HG02938 (cell line): ENCODE measurements at regions not wholly inside any gene's neighbourhood (a gene's known extent, or its start where the extent isn't known, plus 50 kb on each side); places are given as distances from the start of the nearest gene placed in this dataset.

Experiments
- ATAC-seq: cut with Tn5 transposase; IDR thresholded peaks from one replicate; pipeline ENCODE4 v1.9.1; 2021; ENCODE audit warnings: mild to moderate bottlenecking, moderate library complexity; ENCODE audit not compliant: unreplicated experiment

DNA sequence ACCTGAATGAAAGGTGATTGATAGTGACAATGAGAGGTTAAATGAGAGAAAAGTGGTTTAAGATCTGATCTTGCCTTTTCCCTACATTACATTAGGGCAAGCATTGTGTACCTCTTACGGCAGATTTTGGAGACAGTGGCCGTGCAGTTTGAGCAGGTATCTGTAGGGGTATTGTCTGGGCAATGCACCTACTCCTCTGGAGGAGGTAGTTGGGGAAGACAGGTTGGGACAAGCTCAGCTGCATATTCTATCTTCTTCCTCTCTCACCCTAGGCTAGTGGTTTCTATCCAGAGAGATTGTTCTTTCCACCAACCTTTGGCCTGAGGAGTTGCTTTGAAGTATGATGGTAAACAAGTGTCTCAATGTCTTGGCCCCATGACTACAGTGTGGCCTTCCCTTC is 323.2 kb downstream of the CYP26B1 start:
- no peak for ATAC-seq

DNA sequence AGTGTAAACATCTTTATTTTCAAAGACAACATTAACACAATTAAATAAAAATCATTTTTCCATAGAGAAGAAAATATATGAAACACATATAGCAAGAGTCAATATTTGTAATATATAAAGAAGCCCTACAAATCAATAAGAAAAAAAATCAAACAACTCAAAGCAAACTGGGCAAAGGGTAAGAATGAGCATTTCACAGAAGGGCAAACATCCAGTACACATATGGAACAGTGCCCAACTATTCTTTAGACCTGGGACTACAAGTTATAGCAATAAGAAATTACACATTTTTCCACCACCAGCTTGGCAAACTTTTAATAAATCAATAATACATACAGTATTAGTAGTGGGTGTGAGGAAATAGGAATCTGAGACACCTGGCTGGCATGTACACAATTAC is 324.1 kb downstream of the CYP26B1 start:
- ATAC-seq, result no peak

DNA sequence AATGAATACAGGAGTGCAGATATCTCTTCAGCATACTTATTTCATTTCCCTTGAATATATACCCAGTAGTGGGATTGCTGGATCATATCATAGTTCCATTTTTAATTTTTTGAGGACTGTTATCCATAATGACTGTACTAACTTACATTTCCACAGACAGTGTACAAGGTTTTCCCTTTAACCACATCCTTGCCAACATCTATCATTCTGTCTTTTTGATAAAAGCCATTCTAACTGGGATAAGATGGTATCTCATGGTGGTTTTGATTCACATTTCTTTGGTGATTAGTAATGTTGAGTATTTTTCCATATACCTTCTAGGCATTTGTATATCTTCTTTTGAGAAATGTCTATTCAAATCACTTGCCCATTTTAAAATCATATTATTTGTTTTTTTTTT is 325.2 kb downstream of the CYP26B1 start:
- no peak for ATAC-seq

DNA sequence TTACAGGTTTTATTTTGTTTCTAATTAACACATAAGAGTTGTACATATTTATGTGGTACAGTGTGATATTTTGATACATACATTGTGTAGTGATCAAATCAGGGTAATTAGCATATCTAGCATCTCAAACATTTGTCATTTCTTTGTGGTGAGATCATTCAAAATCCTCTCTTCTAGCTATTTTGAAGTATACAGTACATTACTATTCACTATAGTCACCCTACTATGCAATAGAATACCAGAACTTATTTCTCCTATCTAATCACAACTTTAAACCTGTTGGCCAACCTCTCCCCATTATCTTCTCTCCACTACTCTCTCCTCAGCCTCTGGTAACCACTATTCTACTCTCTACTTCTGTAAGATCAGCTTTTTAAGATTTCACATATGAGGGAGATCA is 325.8 kb downstream of the CYP26B1 start:
- no peak for ATAC-seq

DNA sequence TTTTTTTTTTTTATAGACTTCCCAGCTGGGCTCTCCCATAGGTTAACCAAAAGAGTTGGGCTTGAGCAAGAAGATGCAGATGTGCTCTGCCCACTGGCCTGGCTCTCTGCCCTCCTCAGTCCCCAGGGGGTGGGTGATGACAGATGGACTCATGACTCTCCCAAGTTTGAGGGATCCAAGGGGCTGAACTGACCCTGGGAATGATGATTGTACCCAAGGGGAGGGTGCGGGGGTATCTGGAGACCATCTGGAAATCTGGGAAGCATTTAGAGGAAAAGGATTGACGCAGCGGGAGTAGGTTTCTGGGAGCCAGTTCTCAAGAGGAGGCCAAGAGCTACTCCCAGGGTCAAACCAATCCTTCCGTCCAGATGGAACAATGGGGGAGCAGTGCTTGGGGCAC is 330.8 kb downstream of the CYP26B1 start:
- no peak for ATAC-seq

DNA sequence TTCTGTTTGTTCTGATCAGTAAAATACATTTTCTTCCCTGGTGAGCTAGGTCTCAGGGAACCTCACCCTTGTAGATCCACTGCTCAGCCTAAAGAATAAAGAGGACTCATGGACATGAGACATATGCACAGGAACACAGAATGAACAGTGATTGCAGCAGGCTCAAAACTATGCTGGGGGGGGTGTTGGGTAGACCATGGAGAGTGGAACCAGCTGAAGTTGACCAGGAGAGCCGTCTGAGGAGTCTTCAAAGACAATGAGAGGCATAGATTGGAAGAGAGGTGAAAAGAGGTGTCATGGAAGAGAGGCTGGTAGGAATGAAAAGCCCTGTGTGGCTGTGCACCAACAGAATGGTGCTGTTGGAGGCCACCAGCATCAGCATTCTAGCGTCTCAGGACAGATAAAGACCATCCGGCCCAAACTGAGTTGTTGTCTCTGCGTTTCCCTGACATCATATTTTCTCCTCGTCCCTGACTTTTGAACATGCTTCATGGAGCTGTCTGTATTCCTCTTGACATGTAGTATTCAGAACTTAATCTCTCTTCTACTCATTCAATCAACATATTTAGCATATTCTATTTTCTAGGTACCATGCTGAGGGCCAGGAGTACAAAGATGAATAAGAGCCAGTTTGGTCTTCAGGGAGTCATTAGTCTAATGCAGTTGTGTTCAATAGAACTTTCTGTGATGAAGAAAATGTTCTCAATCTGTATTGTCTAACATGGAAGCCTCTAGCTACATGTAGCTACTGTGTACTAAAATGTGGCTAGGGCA is 331.8 kb downstream of the CYP26B1 start:
- ATAC-seq, result no peak

DNA sequence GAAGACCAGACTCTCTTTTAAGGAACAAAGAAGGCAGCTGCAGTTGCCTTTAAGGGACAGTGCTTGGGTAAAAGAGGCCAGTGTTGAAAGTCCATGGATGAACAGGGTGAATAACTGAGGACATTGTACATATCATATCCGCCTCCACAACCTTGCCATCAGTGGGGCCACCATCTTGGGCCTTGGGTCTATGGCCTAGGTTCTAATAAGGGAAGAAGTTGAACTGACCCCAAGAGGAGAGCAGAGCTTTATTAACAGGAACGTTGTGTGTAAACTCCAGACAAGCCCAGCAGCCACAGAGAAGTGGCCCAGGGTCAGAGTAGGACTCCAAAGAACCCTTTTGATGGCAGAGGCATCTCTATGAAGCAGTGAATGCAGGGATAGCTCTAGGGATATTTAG is 332.8 kb downstream of the CYP26B1 start:
- no peak for ATAC-seq

DNA sequence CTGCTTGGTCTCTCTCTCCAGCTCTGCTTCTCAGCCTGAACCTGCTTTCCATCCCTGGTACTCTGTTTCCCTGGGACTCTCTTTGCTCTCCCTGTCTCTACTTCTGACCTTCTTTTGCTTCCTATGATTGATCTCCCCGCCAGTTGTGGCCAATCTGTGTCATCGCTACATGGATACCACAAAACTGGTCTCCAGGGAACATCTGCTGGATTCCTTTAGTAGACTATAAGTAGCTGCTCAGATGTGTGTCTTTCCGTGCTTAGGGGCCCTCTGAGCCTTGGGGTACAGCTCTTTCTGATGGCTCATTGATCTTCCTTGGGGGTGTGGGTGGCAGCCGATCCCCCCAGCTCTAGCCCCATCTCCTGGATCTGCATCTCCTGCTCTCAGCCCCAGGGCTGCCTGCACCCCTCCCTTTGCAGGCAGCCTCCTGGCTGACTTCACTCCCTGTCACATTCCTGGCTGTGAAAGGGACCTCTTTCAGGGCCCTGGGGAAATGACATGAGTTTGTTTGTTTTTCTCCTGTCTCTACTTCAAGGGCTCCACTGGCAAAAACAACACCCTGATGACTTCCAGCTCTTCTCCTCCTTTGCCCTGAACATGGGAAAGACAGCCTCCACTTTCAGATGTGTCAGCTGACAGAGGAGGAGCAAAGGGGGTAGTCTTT is 333.7 kb downstream of the CYP26B1 start:
- no peak for ATAC-seq

DNA sequence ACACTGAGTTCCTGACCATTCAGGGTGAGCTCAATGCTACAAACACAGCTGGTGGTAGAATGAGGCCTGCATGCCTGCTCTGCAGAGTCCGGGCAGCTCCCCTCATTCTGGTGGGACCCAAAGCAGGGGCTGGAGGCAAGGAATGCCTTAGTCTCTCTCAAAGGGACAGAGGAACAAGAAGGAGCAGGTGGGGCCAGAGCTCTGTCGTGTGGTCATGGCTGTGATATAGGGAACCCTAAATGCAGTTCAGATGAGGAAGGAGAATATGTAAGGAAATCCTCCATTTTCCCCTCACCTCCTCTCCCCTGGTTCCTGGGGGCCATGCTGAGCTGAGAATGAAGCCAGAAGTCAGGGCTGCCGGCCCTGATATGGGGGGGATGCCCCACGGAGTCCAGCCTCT is 334.3 kb downstream of the CYP26B1 start:
- no peak for ATAC-seq

DNA sequence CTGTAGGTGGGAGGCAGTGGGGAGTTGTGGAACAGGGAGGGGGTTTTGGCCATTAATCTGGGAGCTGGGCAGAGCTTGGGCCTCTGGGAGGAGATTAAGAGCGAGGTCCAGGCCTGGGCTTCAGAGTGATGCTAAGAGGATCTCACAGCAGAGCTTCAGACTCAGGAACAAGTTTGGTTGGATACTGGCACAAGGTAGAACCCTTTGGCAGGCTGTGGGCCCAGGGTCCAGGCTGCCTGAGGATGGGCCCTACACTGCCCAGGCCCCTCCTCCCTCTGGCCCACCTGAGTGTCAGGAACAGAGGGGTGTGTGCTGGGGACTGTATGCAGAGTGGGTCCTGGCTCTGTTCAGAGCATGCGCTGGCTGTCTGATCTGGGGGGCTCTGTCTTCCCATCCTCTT is 334.9 kb downstream of the CYP26B1 start:
- no peak for ATAC-seq

DNA sequence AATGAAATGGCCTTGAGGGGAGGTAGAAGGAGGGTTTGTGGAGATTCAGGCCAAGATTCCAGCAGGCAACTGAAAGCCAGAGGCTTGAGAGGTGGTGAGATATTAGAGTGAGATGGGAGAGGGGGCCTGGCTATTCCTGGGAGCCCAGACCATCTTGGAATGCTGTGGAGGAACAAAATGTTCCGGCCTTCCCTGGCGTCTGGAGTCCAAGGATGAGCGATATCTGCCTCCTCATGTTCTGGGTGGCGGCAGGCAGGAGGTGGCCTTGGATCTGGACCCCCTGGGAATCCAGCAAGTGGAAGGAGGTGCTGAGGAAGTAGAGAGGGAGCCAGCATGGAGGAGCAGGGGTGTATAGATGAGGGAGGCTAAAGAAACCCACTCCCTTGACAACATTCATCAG is 335.9 kb downstream of the CYP26B1 start:
- no peak for ATAC-seq

DNA sequence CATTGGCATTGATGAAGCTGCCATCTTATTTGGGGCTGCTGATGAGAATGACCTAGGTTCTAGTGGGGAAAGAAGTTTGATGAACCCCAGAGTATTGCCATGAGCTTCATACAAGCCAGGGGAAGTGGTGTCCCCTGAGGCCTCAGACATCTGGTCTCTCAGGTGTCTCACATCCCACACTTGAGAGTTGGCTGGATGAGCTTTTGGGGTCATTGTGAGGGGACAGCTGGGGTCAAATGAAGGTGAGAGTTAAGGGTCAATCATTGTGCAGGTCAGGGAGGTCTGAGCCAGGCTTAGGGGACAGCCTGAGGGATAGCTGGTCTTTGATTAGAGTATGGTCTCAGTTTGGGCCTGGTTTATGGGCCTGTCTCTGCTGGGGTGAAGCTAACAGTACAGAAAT is 336.5 kb downstream of the CYP26B1 start:
- no peak for ATAC-seq

DNA sequence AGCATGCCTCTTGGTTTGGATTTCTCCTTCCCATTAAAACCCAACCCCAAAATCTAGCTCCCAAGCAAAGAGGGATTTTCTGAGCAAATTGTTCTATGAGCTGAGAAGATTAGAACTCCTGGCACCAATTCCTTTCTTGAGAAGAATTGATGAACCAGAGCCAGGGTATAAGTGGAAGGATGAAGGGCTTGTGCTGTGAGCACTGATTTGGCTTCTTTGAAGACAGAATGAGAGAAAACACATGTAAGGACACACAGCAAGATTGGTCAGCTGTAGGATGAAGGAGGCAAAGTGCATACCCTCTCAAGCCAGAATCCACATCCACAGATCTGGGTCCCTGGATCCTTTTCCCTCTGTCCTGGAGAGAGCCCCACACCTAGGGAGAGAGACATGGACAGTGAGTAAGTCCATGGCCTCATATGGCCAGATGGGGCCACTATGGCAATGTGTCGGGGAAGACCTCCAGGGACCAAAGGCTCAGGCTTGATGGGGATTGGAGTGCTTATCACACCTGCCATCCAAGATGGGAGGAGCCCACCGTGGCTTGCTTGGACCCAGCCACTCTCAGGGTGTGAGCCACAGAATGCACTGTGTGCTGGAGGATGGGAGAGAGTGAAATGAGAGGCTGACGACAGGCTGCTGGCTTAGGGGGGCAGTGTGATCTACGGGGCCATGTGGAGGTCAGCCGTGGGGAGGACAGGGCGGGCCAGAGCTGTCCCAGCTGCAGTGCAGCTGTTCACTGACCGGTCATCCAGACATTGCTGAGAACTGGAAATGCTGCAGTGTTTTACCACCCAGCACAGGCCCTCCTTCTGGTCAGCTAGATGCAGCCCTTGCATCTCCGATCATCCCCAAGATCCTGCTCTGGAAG is 339.8 kb downstream of the CYP26B1 start:
- no peak for ATAC-seq

DNA sequence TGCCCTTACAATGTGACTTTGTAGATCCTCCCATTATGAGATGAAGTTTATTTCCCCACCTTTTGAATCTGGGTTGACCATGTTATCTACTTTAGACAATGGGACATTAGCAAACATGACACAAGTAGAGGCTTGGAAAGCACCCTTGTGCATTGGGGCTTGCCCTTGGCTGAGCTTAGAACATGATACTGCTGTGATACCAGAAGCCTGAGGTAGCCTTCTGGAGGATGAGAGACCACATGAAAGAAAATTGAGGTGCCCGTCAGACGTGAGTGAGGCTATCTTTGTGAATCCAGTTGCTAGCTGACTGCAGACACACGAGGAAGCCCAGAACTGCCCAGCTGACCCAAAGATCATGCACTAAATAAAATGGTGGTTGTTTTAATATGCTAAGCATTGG is 341.2 kb downstream of the CYP26B1 start:
- ATAC-seq, result no peak

DNA sequence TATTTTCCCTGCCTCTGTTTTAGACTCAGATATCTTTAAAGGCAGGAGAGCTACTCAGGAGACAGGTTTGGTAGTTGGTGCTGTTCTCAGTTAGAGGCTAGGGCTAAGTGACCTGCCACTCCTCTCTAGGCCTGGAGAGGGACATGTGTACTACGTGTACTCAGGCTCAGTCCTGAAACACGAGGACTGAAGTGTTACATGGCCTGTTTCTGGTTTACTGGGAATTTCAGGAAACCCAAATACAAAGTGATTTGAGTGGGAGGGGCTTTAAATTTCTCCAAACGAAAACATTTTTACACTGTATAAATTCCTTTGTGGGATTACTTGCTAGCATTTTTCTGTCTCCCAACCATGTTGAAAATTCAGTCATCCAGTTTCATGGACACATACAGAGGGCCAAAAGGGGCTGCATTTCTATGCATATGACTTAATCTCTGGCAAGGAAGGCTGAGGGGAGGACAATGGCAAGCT is 343.3 kb downstream of the CYP26B1 start:
- no peak for ATAC-seq

DNA sequence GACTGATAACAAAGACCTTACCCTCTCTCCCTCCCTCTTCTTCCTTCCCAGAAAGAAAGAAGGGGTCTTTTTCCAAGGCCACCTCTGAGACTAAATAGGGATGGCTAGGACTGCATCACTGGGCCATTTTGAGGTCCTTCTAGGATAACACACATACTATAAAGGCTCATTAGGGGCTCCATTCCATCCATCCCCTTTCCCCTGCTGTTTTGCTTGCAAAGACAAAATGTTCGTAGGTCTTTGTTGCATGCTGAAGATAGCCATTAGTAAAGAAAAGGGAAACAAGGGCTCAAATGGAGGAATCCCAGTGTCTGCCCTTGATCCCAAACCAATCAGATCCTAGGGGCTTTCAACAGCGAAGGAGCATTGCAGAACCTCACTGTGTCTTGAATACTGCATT is 344.3 kb downstream of the CYP26B1 start:
- no peak for ATAC-seq

DNA sequence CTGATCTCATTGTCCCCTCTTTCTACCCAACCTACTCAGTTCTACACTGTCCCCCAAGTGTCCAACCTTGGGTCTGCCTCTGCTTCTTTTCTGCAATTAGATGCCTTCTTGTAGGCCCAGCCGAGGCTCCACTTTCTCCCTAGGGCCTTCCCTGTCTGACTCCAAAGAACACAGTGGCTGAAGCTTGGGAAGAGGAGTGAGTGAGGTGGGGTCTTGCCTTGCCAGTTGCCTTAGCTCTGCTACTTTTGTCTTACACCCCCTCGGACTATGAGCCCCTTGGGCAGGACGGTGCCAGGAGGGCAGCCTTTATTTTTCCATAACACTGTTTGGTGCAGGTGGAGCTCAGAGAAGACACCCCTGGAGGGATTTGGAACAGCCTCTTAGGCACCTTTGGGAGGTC is 345.1 kb downstream of the CYP26B1 start:
- no peak for ATAC-seq

DNA sequence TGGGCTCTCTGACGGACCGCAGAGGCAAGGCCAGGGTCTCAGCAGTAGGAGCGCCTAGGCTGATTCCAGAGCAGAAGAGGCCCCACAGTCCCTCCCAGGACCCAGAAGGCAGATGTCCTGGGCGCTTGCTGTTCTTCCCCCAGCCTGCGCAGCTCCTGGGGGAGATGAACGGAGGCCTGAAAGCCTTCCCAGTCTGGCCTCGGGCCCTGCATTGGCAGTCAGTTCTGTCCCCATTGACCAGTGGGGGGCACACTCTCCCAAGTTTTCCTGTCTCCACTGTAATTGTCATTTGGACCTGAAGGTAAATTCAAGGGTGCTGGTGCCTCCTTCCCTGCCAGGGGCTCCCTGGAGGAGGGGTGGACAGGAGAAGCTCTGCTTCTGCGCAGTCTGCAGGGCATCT is 345.7 kb downstream of the CYP26B1 start:
- ATAC-seq, result no peak

DNA sequence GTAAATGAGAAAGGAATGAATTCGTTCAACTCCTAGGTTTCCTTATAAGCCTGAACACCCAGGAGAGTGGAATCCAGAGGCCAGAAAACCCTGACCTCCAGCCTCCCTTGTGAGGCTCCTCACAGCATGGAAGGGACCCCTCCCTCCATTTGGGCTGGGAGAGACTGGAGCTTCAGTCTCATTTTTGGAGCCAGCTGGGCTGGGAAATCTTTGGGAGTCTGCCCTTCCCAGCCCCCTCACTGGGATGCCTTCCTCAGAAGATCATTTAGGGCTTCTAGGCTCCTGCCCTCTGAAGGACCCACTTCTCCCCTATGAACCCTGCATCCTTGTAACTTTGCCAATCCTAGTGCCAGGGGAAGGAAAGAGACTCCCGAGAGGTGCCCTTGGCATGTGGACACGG is 346.1 kb downstream of the CYP26B1 start:
- ATAC-seq, result no peak

DNA sequence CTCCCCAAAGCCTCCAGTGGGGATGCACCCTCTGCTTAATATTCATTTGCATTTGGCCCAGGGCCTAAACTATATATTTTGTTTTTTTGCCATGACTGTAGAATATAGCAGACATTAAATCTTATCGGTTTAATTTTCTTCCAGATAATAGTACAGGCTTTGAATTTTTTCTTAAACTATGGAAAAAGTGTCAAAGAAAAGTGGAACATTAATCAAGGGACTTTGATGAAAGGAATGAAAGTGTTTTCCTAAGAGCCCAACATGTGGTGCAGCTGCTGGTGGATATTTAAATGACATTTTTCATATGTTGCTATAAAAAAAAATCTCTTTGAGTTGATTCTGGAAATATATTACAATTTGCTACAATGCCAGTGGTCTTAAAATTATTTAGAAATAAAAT is 346.8 kb downstream of the CYP26B1 start:
- no peak for ATAC-seq

DNA sequence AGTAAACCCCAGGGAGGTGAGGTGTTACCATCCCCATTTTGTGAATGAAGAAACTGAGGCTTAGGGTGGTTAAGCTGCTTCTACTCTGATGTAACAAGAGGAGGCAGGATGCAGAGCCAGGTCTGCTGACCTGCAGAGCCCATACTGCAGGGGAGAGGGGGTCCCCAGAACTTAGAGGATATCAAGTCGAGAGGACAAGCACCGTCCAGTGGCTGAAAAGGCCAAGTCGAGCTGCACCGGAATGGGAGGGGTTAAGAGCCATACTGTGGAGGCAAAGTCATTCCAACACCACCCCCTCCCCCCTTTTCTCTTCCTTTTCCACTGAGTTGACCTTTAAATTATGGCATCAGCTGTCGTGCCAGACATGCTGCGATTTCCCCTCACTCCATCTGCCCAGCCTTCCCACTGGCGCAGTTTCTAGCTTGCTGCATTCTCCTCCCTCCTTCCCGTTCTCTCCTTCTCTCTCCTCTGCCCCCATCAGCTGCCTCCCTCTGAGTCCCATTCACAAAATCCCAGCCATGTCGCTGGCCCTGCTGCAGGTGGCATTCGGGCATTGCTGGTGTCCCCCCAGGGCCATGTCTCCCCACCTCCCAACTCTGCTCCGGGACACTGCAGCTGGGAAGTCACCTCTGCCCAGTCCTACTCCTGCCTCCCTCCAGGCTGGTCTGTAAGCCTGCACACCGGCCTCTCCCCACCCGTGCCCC is 346.9 kb downstream of the DYSF start:
- ATAC-seq, result no peak
